Lower leg skin (tissue), 3 donors: ENCODE measurements at regions not wholly inside any gene's neighbourhood (a gene's known extent, or its start where the extent isn't known, plus 50 kb on each side); places are given as distances from the start of the nearest gene placed in this dataset.

ENCODE experiments used
- CTCF ChIP-seq, 3 donors: fragments of 450-650 bp; IDR thresholded peaks; one replicate each; pipeline ENCODE4 v1.5.1; 2016; ENCODE audit warnings: antibody characterized with exemption in 3 of 3, mild to moderate bottlenecking in 3 of 3, moderate library complexity in 2 of 3
- POLR2A ChIP-seq, 2 donors: fragments of 450-650 bp; IDR thresholded peaks; one replicate each; pipeline ENCODE4 v1.6.1; 2016 to 2017; ENCODE audit warnings: antibody characterized with exemption in 2 of 2, mild to moderate bottlenecking in 1 of 2, moderate library complexity in 1 of 2

- no peak for TF ChIP-seq CTCF (IDR thresholded peaks at IDR 0.05)
- TF ChIP-seq POLR2A (IDR thresholded peaks at IDR 0.05), result no peak
Observed at GRCh38 chr2:107698861-107699260, 127.8 kb upstream of the RGPD4 start.
